ENCODE measurements at regions not wholly inside any gene's neighbourhood (a gene's known extent, or its start where the extent isn't known, plus 50 kb on each side); places are given as distances from the start of the nearest gene placed in this dataset.

DNA sequence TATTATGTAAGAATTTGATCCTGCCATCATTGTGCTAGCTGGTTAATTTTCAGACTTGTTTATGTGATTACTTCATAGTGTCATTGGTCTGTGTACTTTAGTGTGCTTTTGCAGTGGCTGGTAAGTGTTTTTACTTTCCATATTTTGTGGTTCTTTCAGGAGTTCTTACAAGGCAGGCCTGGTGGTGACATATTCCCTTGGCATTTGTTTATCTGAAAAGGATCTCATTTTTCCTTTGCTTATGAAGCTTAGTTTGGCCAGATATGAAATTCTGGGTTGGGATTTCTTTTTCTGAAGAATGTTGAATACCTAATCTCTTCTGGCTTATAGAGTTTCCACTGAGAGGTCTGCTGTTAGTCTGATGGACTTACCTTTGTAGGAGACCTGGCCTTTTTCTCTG lies 72.8 kb upstream of the MC4R start:
- TF ChIP-seq CTCF (conservative IDR thresholded peaks at IDR 0.05; ENCODE audit: low read depth, low read length): no peak
- no peak overlapping the region for H3K4me3 ChIP-seq (ENCODE audit: low read depth, low read length)

GRCh38 chr18:60446821-60447220 lies 74.2 kb upstream of the MC4R start:
- no peak overlapping the region for H3K4me3 ChIP-seq (ENCODE audit: low read depth, low read length)
- DNase-seq (ENCODE audit: low read depth): peak; percentile 60
- no peak for TF ChIP-seq CTCF (conservative IDR thresholded peaks at IDR 0.05; ENCODE audit: low read depth, low read length)

More for the DNA sequence above, 72.8 kb upstream of the MC4R start:
- DNase-seq (ENCODE audit: low read depth): peak; percentile 37

DNA sequence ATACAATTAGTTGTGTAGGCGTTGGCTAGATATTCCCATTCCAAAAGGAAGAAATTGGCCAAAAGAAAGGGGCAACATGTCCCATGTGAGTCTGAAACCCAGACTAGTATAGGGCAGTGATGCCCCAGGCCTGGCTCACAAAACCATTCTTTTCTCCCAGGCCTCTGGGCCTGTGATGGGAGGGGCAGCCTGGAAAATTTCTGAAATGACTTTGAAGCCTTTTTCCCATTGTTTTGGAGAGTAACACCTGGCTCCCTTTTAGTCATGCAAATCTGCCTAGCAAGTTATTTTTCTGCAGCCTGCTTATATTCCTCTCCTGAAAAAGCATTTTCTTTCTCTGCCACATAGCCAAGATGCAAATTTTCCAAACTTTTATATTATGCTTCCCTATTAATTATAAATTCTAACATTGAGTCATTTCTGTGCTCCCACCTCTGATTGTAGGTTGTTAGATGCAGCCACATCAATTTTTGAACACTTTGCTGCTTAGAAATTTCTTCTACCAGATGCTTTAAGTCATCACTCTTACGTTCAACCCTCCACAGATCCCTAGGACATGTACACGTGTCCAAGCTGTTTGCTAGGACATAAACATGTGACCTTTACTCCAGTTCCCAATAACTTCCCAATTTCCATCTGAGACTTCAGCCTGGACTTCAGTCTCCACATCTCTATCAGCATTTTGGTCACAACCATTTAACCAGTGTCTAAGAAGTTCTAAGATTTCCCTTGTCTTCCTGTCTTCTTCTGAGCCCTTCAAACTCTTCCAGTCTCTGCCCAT lies 76.1 kb upstream of the MC4R start:
- DNase-seq (ENCODE audit: low read depth): no peak
- no peak for TF ChIP-seq CTCF (conservative IDR thresholded peaks at IDR 0.05; ENCODE audit: low read depth, low read length)
- H3K4me3 ChIP-seq (ENCODE audit: low read depth, low read length): no peak overlapping the region

GRCh38 chr18:60452421-60452820 lies 79.8 kb upstream of the MC4R start:
- no peak overlapping the region for H3K4me3 ChIP-seq (ENCODE audit: low read depth, low read length)
- peak; percentile 62 for DNase-seq (ENCODE audit: low read depth)
- TF ChIP-seq CTCF (conservative IDR thresholded peaks at IDR 0.05; ENCODE audit: low read depth, low read length): no peak

DNA sequence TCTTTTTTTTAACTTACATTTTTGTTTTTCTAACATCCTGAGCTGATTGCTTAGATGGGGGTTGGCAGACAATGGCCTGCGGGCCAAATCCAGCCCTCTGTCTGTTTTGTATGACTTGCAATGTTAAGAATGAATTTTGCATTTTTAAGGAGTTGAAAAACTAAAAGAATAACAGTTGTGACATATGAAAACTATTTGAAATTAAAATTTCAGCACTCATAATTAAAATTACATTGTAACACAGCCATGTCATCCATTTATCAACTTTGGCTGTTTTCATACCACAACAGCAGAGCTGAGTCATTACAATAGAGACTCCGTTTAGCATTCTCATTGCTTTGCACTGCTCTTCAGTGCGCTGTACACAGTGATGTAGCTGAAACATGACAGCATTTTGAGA lies 94.1 kb upstream of the MC4R start:
- TF ChIP-seq CTCF (conservative IDR thresholded peaks at IDR 0.05; ENCODE audit: low read depth, low read length): no peak
- DNase-seq (ENCODE audit: low read depth): peak; percentile 45
- no peak overlapping the region for H3K4me3 ChIP-seq (ENCODE audit: low read depth, low read length)

- no peak overlapping the region for H3K4me3 ChIP-seq (ENCODE audit: low read depth, low read length)
- no peak for TF ChIP-seq CTCF (conservative IDR thresholded peaks at IDR 0.05; ENCODE audit: low read depth, low read length)
- DNase-seq (ENCODE audit: low read depth): peak; percentile 7
Observed at GRCh38 chr18:60469387-60470100, 97.0 kb upstream of the MC4R start.
